Fibroblast of skin of abdomen (primary cell): ENCODE measurements at regions not wholly inside any gene's neighbourhood (a gene's known extent, or its start where the extent isn't known, plus 50 kb on each side); places are given as distances from the start of the nearest gene placed in this dataset.

Experiments
- DNase-seq: peaks from one replicate; pipeline ENCODE4 v3.0.0-alpha.2; 2013

GRCh38 chr16:17728196-17728595, 257.4 kb upstream of the XYLT1 start:
- no peak for DNase-seq

- DNase-seq = peak; percentile 84
These were observed 253.6 kb upstream of the XYLT1 start for GRCh38 chr16:17724242-17724898.

GRCh38 chr16:17723531-17724134, 252.9 kb upstream of the XYLT1 start:
- DNase-seq = peak; percentile 65

GRCh38 chr16:17718495-17718894, 247.7 kb upstream of the XYLT1 start:
- no peak for DNase-seq

- no peak for DNase-seq
These were observed 235.1 kb upstream of the XYLT1 start for GRCh38 chr16:17705847-17706246.

- peak; percentile 19 for DNase-seq
These were observed 225.9 kb upstream of the XYLT1 start for GRCh38 chr16:17696616-17697015.

GRCh38 chr16:17692484-17692883, 221.7 kb upstream of the XYLT1 start:
- DNase-seq = no peak

DNA sequence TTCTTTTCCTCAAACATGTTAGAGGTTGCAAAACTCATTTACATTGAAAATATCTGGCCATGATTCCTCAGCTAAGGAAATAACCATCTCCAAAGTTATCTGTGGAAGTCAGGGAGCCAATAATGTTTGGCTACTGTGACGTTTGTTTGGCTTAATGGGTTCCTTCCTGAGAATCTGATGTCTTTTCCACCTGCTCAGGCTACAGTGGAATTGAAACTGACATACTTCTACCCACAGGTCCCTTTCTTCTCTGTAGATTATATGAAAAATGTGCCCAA, 221.1 kb upstream of the XYLT1 start:
- no peak for DNase-seq

DNA sequence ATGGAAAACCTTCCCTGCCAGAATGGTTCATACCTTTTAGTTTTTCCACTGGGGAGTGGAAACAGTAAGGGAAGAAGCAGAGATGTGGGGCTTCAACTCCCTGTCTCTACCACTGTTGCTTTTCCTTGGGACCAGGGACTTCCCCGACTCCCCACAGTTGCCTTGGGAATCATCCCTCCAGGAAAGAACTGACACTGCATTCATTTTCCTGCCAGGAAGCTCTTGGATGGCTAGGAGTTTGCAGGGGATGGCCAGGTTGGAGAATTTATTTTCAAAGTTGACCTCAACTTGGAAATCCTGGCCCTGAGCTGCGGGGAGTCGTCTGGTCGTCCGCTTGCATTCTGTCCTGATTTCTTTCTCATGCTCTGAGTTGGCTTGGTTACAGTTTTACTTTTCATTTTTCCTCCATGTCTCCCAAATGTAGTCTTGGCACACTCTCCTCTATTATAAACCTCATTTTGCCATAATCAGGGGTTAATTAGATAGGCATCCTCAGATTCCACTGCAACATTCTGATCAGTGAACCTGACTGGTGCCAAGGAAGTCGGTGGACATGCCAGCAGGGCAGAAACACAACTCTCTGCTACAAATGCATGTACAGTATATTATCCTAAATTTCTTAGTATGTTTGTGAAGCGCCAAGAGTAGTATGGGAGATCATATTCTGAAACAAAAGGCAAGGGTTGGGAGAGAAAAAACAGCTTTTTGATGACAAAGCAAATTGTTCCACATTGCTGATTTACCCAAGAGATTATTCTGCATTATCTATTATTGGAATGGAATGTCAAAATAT, 220.5 kb upstream of the XYLT1 start:
- no peak for DNase-seq

- no peak for DNase-seq
These were observed 214.7 kb upstream of the XYLT1 start for GRCh38 chr16:17685447-17685846.

GRCh38 chr16:17683281-17683680, 212.5 kb upstream of the XYLT1 start:
- no peak for DNase-seq

DNA sequence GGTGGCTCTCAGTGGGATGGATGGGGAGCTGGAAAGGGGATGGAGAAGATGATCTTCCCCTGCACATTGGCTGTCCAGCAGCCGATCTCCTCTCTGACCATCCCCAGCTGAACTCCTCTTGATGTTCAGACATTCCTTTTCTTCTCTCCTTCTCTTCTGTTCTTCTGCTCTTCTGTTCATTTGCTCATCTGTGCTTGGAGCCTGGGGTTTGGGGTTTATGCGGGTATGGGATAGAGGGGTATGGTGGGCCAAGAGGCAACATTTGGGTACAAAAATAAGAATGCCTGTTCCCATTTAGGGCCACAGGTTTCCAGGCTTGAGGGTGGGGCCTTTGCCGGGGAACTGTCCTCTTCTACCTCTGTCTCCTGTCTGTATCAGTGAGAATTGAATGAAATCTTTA, 205.4 kb upstream of the XYLT1 start:
- no peak for DNase-seq

DNA sequence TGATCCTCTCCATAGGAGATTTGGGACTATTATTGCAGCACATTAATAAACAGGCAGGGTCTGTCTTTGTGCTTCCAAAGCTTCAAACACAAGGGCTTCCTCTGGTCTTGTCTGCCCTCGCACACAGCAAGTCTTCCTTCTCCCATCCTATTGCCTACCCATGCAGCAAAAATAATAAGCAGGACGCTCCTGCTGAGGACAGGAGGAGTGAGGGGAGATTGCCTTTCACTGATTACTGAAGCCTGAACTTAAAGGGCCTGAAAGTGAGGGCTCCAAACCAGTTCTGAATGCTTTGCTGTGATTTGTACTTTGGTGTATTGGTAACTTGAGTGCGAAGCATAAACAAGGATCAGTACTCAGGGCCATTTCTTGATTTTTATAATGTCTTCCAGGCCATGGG, 197.6 kb upstream of the XYLT1 start:
- DNase-seq = no peak

- DNase-seq = no peak
These were observed 195.5 kb upstream of the XYLT1 start for GRCh38 chr16:17666293-17666692.

DNA sequence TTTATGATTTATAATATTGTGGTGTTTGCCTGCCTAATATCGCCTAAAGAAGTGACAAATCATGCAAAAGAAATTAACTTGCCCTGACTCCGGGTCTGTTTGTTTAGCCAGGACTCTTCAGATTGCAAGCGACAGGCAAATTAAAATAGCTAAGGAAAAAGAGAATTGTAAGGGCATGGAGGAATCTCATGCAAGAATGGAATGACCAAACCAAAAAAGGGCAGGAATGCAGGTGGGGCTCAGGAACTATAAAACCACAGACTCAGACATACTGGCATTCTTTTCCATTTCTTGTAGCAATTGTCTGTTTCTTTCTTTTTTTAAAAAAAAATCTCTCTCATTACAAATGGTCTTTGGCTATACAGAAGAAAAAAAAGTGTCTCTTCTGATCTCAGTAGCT, 188.1 kb upstream of the XYLT1 start:
- DNase-seq = peak; percentile 55

GRCh38 chr16:17657045-17657444, 186.3 kb upstream of the XYLT1 start:
- no peak for DNase-seq

DNA sequence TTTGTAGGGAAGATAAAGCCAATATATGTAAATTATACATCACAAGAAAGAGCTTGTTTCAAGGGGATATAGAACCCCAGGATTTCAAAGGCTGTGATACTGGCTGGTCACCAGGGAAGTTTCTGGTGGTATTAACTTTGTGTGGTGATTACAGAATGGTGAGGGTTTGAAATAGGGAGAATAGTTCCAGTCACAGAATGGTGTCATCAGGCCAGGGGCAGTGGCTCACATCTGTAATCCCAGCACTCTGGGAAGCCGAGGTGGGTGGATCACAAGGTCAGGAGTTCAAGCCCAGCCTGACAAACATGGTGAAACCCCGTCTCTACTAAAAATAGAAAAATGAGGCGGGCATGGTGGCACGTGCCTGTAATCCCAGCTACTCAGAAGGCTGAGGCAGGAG, 183.8 kb upstream of the XYLT1 start:
- no peak for DNase-seq

GRCh38 chr16:17654142-17654541, 183.4 kb upstream of the XYLT1 start:
- no peak for DNase-seq

- DNase-seq = peak; percentile 17
These were observed 177.4 kb upstream of the XYLT1 start for GRCh38 chr16:17647879-17648872.

- DNase-seq = no peak
These were observed 173.2 kb upstream of the XYLT1 start for GRCh38 chr16:17643935-17644334.

DNA sequence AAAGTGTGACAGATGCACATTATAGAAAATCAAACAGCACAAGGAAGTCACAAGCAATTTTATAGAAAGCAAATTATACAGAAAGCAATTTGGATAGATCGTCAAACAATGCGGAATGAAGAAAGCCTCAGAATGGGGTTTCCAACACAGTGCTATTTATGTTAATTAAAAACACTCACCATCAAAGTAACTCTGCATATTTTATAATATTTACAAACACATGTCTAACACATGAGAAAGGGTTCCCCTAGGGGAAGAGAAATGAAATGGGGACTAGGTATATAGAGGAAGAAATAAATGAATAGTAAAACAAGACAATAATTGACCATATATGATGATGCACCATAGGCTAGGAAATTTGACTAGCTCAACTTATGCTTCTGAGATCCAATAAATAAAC, 171.2 kb upstream of the XYLT1 start:
- no peak for DNase-seq

DNA sequence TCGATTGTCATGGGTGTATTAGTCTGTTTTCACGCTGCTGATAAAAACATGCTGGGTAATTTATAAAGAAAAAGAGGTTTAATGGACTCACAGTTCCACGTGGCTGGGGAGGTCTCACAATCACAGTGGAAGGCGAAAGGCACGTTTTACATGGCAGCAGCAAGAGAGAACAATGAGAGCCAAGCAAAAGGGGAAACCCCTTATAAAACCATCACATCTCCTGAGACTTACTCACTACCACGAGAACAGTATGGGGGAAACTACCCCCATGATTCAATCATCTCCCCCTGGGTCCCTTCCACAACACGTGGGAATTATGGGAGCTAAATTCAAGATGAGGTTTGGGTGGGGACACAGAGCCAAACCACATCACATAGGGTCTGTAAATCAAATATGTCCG, 167.4 kb upstream of the XYLT1 start:
- DNase-seq = no peak

DNA sequence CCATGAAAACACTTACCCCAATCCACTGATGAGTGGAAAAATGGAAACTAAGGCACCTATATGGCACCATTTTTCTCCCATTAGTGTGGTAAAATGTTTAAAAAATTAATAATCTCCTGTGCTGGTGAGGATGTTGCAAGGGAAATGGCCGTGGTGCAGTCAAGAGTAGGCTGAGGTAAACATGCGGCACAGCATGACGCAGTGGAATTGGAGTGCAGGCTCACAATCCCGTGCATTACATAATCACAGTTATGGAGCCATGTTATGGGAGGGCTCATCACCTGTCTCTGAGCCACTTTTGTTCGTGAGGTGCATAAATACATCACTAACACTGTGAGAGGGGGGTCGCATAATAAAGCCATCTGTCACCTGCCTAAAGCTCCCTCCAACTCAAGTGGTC, 164.4 kb upstream of the XYLT1 start:
- DNase-seq = no peak
